BLaER1 (cell line): ENCODE measurements at regions not wholly inside any gene's neighbourhood (a gene's known extent, or its start where the extent isn't known, plus 50 kb on each side); places are given as distances from the start of the nearest gene placed in this dataset.

Experiments
- H3K27ac ChIP-seq: shearing (Covaris generic); formaldehyde crosslinking; 2 replicates; pipeline ENCODE4 v1.8.1; 2022
- H3K27me3 ChIP-seq: shearing (Covaris generic); formaldehyde crosslinking; 2 replicates; pipeline ENCODE4 v1.8.1; 2022
- H3K36me3 ChIP-seq: shearing (Covaris generic); formaldehyde crosslinking; 2 replicates; pipeline ENCODE4 v1.8.1; 2022
- H3K4me1 ChIP-seq: shearing (Covaris generic); formaldehyde crosslinking; 2 replicates; pipeline ENCODE4 v1.8.1; 2022
- H3K4me2 ChIP-seq: shearing (Covaris generic); formaldehyde crosslinking; 2 replicates; pipeline ENCODE4 v1.8.1; 2022
- H3K4me3 ChIP-seq: shearing (Covaris generic); formaldehyde crosslinking; 2 replicates; pipeline ENCODE4 v1.8.1; 2022
- H3K9ac ChIP-seq: shearing (Covaris generic); formaldehyde crosslinking; 2 replicates; pipeline ENCODE4 v1.8.1; 2022
- H3K9me3 ChIP-seq: shearing (Covaris generic); formaldehyde crosslinking; 2 replicates; pipeline ENCODE4 v1.8.1; 2022
- H4K20me1 ChIP-seq: shearing (Covaris generic); formaldehyde crosslinking; 2 replicates; pipeline ENCODE4 v1.8.1; 2022
- Cebpa-rat ChIP-seq: shearing (Covaris generic); IDR thresholded peaks from 2 replicates; pipeline ENCODE4 v1.8.1; 2022

GRCh38 chr9:91154686-91155085 lies 207.0 kb downstream of the AUH start:
- no peak overlapping the region for H3K9ac ChIP-seq
- H3K27ac ChIP-seq = peak overlapping the region; percentile 75
- peak overlapping the region; percentile 71 for H3K4me2 ChIP-seq
- H3K4me1 ChIP-seq = peaks cover 98% of the 10 kb centered on the region
- H3K36me3 ChIP-seq = peaks cover 43% of the 10 kb centered on the region
- H3K4me3 ChIP-seq = peak overlapping the region; percentile 6; the same call in 1 of the 2 replicates
- no peak for TF ChIP-seq Cebpa-rat
- H3K9me3 ChIP-seq = peaks cover 32% of the 10 kb centered on the region
- H3K27me3 ChIP-seq = no peaks in the 10 kb centered on the region
- H4K20me1 ChIP-seq = no peaks in the 10 kb centered on the region

GRCh38 chr9:91155181-91155580 lies 206.5 kb downstream of the AUH start:
- Histone ChIP-seq H3K36me3 (peaks cover 38% of the 10 kb centered on the region), H3K4me1 (peaks cover 97% of the 10 kb centered on the region), H3K9me3 (peaks cover 32% of the 10 kb centered on the region), H3K27ac (peak overlapping the region; percentile 75), H3K4me3 (peak overlapping the region; percentile 6; the same call in 1 of the 2 replicates), H4K20me1 (no peaks in the 10 kb centered on the region), H3K4me2 (peak overlapping the region; percentile 71), H3K27me3 (no peaks in the 10 kb centered on the region), H3K9ac (no peak overlapping the region)
- no peak for TF ChIP-seq Cebpa-rat

GRCh38 chr9:91155746-91156376 lies 205.9 kb downstream of the AUH start:
- Histone ChIP-seq H3K9me3 (peaks cover 32% of the 10 kb centered on the region), H3K9ac (peak overlapping the region; percentile 50), H3K36me3 (peaks cover 37% of the 10 kb centered on the region), H3K4me2 (peak overlapping the region; percentile 71), H4K20me1 (no peaks in the 10 kb centered on the region), H3K4me3 (no peak overlapping the region), H3K27ac (peak overlapping the region; percentile 75), H3K4me1 (peaks cover 97% of the 10 kb centered on the region), H3K27me3 (no peaks in the 10 kb centered on the region)
- TF ChIP-seq Cebpa-rat = no peak

- Histone ChIP-seq H3K4me1 (peaks cover 97% of the 10 kb centered on the region), H3K9ac (peak overlapping the region; percentile 50; the same call in 1 of the 2 replicates), H3K27me3 (no peaks in the 10 kb centered on the region), H3K27ac (peak overlapping the region; percentile 75), H3K4me2 (peak overlapping the region; percentile 71), H4K20me1 (no peaks in the 10 kb centered on the region), H3K4me3 (no peak overlapping the region), H3K9me3 (peaks cover 32% of the 10 kb centered on the region), H3K36me3 (peaks cover 37% of the 10 kb centered on the region)
- no peak for TF ChIP-seq Cebpa-rat
These were observed 205.1 kb downstream of the AUH start for GRCh38 chr9:91156451-91157234.

GRCh38 chr9:91157883-91158282 lies 203.8 kb downstream of the AUH start:
- H3K27ac ChIP-seq = 0 out of 2 replicates have a peak overlapping the region, but pooled peaks have one; percentile 34
- peaks cover 97% of the 10 kb centered on the region for H3K4me1 ChIP-seq

GRCh38 chr9:91158286-91158685 lies 203.4 kb downstream of the AUH start:
- peaks cover 23% of the 10 kb centered on the region for H3K9me3 ChIP-seq
- no peaks in the 10 kb centered on the region for H3K27me3 ChIP-seq
- no peak overlapping the region for H3K9ac ChIP-seq
- H3K4me3 ChIP-seq = no peak overlapping the region
- no peak for TF ChIP-seq Cebpa-rat
- H3K4me1 ChIP-seq = peaks cover 97% of the 10 kb centered on the region
- peaks cover 28% of the 10 kb centered on the region for H3K36me3 ChIP-seq
- peak overlapping the region; percentile 71; the same call in 1 of the 2 replicates for H3K4me2 ChIP-seq
- H3K27ac ChIP-seq = 0 out of 2 replicates have a peak overlapping the region, but pooled peaks have one; percentile 34
- no peaks in the 10 kb centered on the region for H4K20me1 ChIP-seq

More at GRCh38 chr9:91157883-91158282, 203.8 kb downstream of the AUH start:
- H3K4me2 ChIP-seq = peak overlapping the region; percentile 71; the same call in 1 of the 2 replicates
- no peak for TF ChIP-seq Cebpa-rat
- H3K4me3 ChIP-seq = no peak overlapping the region
- no peaks in the 10 kb centered on the region for H3K27me3 ChIP-seq
- H3K9ac ChIP-seq = no peak overlapping the region
- H4K20me1 ChIP-seq = no peaks in the 10 kb centered on the region
- peaks cover 27% of the 10 kb centered on the region for H3K9me3 ChIP-seq
- peaks cover 32% of the 10 kb centered on the region for H3K36me3 ChIP-seq

GRCh38 chr9:91158946-91159345 lies 202.8 kb downstream of the AUH start:
- Histone ChIP-seq H3K27me3 (no peaks in the 10 kb centered on the region), H3K4me1 (peaks cover 97% of the 10 kb centered on the region)

GRCh38 chr9:91159664-91160121 lies 202.0 kb downstream of the AUH start:
- H3K4me2 ChIP-seq = peak overlapping the region; percentile 89
- H3K4me1 ChIP-seq = peaks cover 97% of the 10 kb centered on the region
- H3K27me3 ChIP-seq = no peaks in the 10 kb centered on the region
- no peak overlapping the region for H3K9ac ChIP-seq
- H3K36me3 ChIP-seq = peaks cover 18% of the 10 kb centered on the region; the same call in 1 of the 2 replicates
- H4K20me1 ChIP-seq = no peaks in the 10 kb centered on the region
- peaks cover 9% of the 10 kb centered on the region for H3K9me3 ChIP-seq
- peak overlapping the region; percentile 75 for H3K27ac ChIP-seq
- TF ChIP-seq Cebpa-rat = no peak
- no peak overlapping the region for H3K4me3 ChIP-seq

More at GRCh38 chr9:91158946-91159345, 202.8 kb downstream of the AUH start:
- Histone ChIP-seq H3K27ac (0 out of 2 replicates have a peak overlapping the region, but pooled peaks have one; percentile 40), H3K9ac (no peak overlapping the region), H3K4me2 (peak overlapping the region; percentile 11; the same call in 1 of the 2 replicates), H3K36me3 (peaks cover 22% of the 10 kb centered on the region; the same call in 1 of the 2 replicates), H3K4me3 (no peak overlapping the region), H4K20me1 (no peaks in the 10 kb centered on the region), H3K9me3 (peaks cover 16% of the 10 kb centered on the region)
- no peak for TF ChIP-seq Cebpa-rat

- no peak for TF ChIP-seq Cebpa-rat
- Histone ChIP-seq H3K9ac (0 out of 2 replicates have a peak overlapping the region, but pooled peaks have one; percentile 36), H3K36me3 (peaks cover 13% of the 10 kb centered on the region; the same call in 1 of the 2 replicates), H4K20me1 (no peaks in the 10 kb centered on the region), H3K27me3 (no peaks in the 10 kb centered on the region), H3K4me1 (peaks cover 97% of the 10 kb centered on the region), H3K27ac (peak overlapping the region; percentile 75), H3K4me3 (no peak overlapping the region), H3K4me2 (peak overlapping the region; percentile 89), H3K9me3 (peaks cover 4% of the 10 kb centered on the region)
These were observed 201.5 kb downstream of the AUH start for GRCh38 chr9:91160181-91160580.
